Adrenal gland (tissue), 9 donors: ENCODE measurements at regions not wholly inside any gene's neighbourhood (a gene's known extent, or its start where the extent isn't known, plus 50 kb on each side); places are given as distances from the start of the nearest gene placed in this dataset.

Source experiments
- DNase-seq, 7 donors: peaks; one replicate each; pipeline ENCODE4 v3.0.0-alpha.2; 2019 to 2020
- H3K27ac ChIP-seq, 5 donors: fragments of 200-600 bp; sonication (generic) in 4 of 5; 1 replicate in 3 of 5; 2 replicates in 2 of 5; pipeline versions ENCODE4 v1.5.1 to v1.8.0; 2016 to 2020; ENCODE audit warnings: mild to moderate bottlenecking in 1 of 5
- H3K27me3 ChIP-seq: fragments of 200-600 bp; 2 replicates; pipeline ENCODE4 v1.8.0; 2021
- H3K36me3 ChIP-seq, 2 donors: fragments of 200-600 bp; replicated peaks in 1 of 2; 1 replicate in 1 of 2; 2 replicates in 1 of 2; pipeline versions ENCODE4 v1.5.1 to v1.8.0; 2018 to 2022
- H3K4me1 ChIP-seq, 2 donors: fragments of 200-600 bp; replicated peaks in 1 of 2; 1 replicate in 1 of 2; 2 replicates in 1 of 2; pipeline versions ENCODE4 v1.5.1 to v1.8.0; 2018 to 2021
- H3K4me3 ChIP-seq, 4 donors: fragments of 200-600 bp; sonication (generic) in 3 of 4; one replicate each; pipeline ENCODE4 v1.5.1; 2016 to 2018
- H3K9me3 ChIP-seq, 3 donors: fragments of 200-600 bp; sonication (generic) in 1 of 3; replicated peaks in 1 of 3; 1 replicate in 2 of 3; 2 replicates in 1 of 3; pipeline versions ENCODE4 v1.5.1 to v1.8.0; 2016 to 2021
- POLR2A ChIP-seq, 2 donors: fragments of 450-650 bp; IDR thresholded peaks; one replicate each; pipeline ENCODE4 v1.6.1; 2017; ENCODE audit warnings: antibody characterized with exemption in 2 of 2, mild to moderate bottlenecking in 2 of 2, moderate library complexity in 1 of 2
- WGBS, 4 donors: extraction: QIAGEN DNeasy Blood & Tissue Kit in 2 of 4; methylation state at CpG; one replicate each; pipeline versions ENCODE4 v1.1.5 to v1.1.7; 2013 to 2017; 5-methylcytosine and 5-hydroxymethylcytosine counted together
- intact Hi-C, 2 donors: fragments of 100-400 bp; cut with DNase I; formaldehyde crosslinking; loops; one replicate each; pipeline versions ENCODE4 v1.14.1 to v1.15.0; 2022 to 2023
- TF ChIP-seq, protein P1 (sequence below), 6 experiments: fragments of 450-650 bp in 4 of 6; fragments of 200-600 bp in 2 of 6; sonication (generic) in 1 of 6; IDR thresholded peaks; 1 replicate in 5 of 6; 2 replicates in 1 of 6; pipeline versions ENCODE4 v1.5.1 to v1.8.0; 2016 to 2021; ENCODE audit warnings: antibody characterized with exemption in 6 of 6, mild to moderate bottlenecking in 2 of 6, moderate library complexity in 1 of 6
- donor health status: healthy with polysubstance abuse.
- donor health status: Bipolar disorder and iron deficiency.
- donor health status: DM: yes; HTN: yes; CAD: no.
- donor health status: DM: no; HTN: no; CAD: no.
- donor health status: DM: no; HTN: no; CAD: no.

DNA sequence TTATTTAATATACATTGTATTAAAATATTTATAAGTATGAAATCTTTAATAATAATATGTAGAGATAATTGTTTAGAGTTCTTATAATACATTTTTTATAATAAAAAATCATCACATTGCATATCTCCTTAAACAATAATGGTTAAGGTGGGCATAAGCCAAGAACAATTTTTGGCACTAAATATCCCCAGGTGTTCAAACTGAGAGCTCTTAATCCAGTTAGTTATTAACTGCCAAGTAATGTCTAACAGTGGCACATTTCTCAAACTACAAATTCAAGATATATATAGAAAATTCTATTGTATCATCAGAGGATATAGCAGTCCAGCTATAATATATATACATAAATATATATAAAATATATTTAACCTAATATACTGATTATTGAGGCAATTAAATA is 680.8 kb downstream of the SI start:
- Histone ChIP-seq H3K4me3 (no peak overlapping the region), H3K36me3 (no peaks in the 10 kb centered on the region), H3K27me3 (no peaks in the 10 kb centered on the region), H3K27ac (no peak overlapping the region), H3K9me3 (no peaks in the 10 kb centered on the region), H3K4me1 (no peaks in the 10 kb centered on the region)
- intact Hi-C loops: no loop called here
- no peak for DNase-seq
- TF ChIP-seq POLR2A (IDR thresholded peaks at IDR 0.05): no peak
- TF ChIP-seq, protein P1, sequence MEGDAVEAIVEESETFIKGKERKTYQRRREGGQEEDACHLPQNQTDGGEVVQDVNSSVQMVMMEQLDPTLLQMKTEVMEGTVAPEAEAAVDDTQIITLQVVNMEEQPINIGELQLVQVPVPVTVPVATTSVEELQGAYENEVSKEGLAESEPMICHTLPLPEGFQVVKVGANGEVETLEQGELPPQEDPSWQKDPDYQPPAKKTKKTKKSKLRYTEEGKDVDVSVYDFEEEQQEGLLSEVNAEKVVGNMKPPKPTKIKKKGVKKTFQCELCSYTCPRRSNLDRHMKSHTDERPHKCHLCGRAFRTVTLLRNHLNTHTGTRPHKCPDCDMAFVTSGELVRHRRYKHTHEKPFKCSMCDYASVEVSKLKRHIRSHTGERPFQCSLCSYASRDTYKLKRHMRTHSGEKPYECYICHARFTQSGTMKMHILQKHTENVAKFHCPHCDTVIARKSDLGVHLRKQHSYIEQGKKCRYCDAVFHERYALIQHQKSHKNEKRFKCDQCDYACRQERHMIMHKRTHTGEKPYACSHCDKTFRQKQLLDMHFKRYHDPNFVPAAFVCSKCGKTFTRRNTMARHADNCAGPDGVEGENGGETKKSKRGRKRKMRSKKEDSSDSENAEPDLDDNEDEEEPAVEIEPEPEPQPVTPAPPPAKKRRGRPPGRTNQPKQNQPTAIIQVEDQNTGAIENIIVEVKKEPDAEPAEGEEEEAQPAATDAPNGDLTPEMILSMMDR (IDR thresholded peaks at IDR 0.05): no peak

DNA sequence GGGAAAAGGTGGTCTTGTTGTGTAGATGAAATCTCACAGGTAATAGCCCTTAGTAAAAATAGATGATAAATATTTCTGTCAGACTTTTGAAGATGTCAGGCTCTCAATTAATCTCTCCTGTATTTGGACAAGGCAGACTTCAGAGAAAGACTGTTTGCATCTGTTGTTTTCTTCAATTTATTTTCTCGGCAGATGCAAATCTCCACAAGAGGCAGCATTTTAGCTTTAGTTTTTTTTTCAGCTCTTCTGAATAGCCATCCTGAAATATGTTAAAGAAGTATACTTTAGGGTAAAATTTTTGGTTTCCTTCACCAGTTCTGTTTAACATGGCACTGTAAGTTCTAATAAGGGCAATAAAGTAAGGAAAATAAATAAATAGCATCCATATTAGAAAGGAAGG is 685.1 kb downstream of the SI start:
- H3K36me3 ChIP-seq: no peaks in the 10 kb centered on the region
- 55 to 64% (median 57%) methylated on average over 1 of the region's 1 CpG for WGBS, 4 donors
- no peak overlapping the region for H3K27ac ChIP-seq
- H3K4me3 ChIP-seq: no peak overlapping the region
- TF ChIP-seq POLR2A (IDR thresholded peaks at IDR 0.05): no peak
- TF ChIP-seq, protein P1 (IDR thresholded peaks at IDR 0.05): no peak
- intact Hi-C loops: no loop called here
- H3K9me3 ChIP-seq: peaks cover 0 to 6% (median 0%) of the 10 kb centered on the region in 3 donors
- no peak for DNase-seq
- H3K27me3 ChIP-seq: no peaks in the 10 kb centered on the region
- H3K4me1 ChIP-seq: no peaks in the 10 kb centered on the region

DNA sequence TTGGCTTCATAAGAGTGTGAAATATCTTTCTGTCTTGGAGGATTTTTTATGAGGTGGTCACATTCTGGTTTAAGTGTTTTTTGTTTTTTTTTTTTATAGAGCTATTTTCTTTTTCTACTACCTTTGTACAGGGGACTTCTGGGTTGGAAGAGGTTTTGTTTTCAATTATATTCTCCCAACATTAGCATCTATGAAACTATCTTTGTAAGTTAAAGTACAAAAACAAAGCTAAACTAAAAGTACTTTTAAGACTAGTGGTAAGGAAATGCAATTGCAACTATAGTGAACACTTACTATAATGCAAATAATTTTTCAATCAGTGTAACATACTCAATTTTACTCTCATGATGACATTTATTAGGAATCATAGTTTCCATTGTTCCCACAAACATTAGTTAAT is 688.2 kb downstream of the SI start:
- no peak for DNase-seq
- H3K36me3 ChIP-seq: no peaks in the 10 kb centered on the region
- H3K27ac ChIP-seq: no peak overlapping the region
- H3K27me3 ChIP-seq: no peaks in the 10 kb centered on the region
- no peaks in the 10 kb centered on the region for H3K4me1 ChIP-seq
- TF ChIP-seq POLR2A (IDR thresholded peaks at IDR 0.05): no peak
- TF ChIP-seq, protein P1 (IDR thresholded peaks at IDR 0.05): no peak
- intact Hi-C loops: no loop called here
- H3K4me3 ChIP-seq: no peak overlapping the region
- peaks cover 0 to 6% (median 0%) of the 10 kb centered on the region in 3 donors for H3K9me3 ChIP-seq

DNA sequence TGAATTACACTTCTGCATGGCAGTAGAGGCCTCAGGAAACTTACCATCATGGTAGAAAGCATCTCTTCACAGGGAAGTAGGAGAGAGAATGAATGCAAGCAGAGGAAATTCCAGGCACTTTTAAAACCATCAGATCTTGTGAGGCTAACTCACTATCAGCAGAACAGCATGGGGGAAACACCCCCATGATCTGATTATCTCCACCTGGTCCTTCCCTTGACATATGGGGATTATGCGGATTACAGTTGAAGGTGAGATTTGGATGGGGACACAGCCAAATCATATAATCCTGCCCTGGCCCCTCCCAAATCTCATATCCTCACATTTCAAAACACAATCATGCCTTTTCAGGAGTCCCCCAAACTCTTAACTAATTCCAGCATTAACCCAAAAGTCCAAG is 691.1 kb downstream of the SI start:
- Histone ChIP-seq H3K27me3 (no peaks in the 10 kb centered on the region), H3K4me1 (no peaks in the 10 kb centered on the region), H3K36me3 (no peaks in the 10 kb centered on the region), H3K4me3 (no peak overlapping the region), H3K27ac (no peak overlapping the region), H3K9me3 (peaks cover 0 to 6% (median 0%) of the 10 kb centered on the region in 3 donors)
- TF ChIP-seq, protein P1 (IDR thresholded peaks at IDR 0.05): no peak
- TF ChIP-seq POLR2A (IDR thresholded peaks at IDR 0.05): no peak
- DNase-seq: no peak
- WGBS, 4 donors: 94 to 100% (median 99%) methylated on average over 1 of the region's 1 CpG
- intact Hi-C loops: no loop called here
